ENCODE measurements at regions not wholly inside any gene's neighbourhood (a gene's known extent, or its start where the extent isn't known, plus 50 kb on each side); places are given as distances from the start of the nearest gene placed in this dataset.

DNA sequence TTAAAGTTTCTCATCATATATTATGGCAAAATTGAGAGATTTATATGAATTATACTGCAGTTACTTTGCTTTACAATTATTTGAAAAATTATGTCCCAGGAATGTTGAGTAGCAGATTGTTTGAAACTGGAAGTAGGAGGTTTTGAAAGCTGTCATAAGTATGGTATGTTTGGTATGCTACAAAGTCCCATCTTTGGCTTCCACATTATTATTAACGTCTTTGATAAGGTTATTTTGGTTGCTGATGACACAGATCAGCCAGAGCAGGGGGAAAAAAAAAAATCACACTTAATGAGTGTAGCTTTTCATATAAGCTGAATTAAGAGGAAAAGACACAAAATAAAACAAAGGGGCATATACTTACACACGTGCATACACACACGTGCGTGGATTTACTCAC is 130.1 kb downstream of the SLITRK1 start:
- no peak for TF ChIP-seq CTCF (IDR thresholded peaks at IDR 0.05)
- TF ChIP-seq POLR2A (IDR thresholded peaks at IDR 0.05), result no peak
